Stimulated activated CD8-positive, alpha-beta memory T cell treated with anti-CD3 and anti-CD28 coated beads, Interleukin-4, amount 100 ng/mL, for 48 hours (primary cell): ENCODE measurements at regions not wholly inside any gene's neighbourhood (a gene's known extent, or its start where the extent isn't known, plus 50 kb on each side); places are given as distances from the start of the nearest gene placed in this dataset.

Source experiments
- DNase-seq: peaks from one replicate; pipeline ENCODE4 v3.0.0-alpha.2; 2020

DNA sequence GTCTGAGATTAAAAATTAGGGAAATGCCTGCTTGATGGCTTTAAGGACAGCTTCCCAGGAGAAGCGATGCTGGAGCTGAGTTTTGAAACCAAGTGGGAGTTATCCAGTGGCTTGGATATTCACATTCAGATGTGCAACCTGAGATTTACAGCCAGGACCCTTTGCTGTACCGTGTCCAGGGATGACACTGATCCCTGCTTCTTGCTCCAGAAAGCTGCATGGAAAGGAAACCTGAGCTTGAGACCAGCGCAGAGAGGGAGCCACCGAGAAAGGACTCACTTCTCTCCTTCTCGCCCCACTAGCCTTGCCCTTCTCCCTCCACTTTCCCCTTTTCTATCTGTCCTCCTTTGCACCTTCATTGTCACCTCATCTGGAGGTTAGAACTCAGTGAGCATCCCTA is 254.5 kb upstream of the PPARGC1A start:
- no peak for DNase-seq

DNA sequence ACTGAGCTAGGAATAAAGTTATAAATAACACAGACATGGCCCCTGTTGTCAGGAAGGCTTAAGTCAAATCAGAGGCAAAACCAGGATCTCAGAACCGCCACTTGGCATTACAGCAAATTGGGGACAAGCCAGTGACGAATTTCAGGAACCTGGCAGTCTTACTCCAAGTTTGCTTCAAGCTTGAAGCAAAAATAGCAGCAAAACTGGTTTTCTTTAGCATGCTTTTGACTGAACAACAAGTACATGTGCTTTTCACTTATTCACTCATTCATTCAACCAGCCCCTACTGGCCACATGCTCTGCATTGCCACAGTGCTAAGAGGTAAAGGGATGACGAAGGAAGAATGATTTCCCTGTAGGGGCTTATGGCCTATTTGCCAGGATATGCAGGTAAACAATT is 253.9 kb upstream of the PPARGC1A start:
- DNase-seq = no peak

DNA sequence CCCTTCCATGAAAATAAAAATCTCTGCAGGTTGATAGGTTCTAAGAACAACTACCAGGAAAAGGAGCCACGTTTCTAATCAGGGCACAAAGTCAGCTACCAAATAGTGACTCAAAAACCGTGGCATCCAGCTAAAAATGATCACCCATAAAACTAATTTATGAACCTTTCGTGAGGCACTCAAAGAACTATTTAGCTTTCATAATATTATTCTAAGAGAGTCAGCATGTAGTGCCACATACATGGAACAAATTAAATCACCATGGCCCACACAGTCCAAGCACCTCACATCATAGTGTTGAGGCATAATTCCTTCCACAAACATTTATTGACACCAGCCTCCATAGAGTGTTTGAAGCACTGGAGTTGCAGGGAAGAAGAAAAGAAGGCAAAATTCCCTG is 252.0 kb upstream of the PPARGC1A start:
- DNase-seq = no peak

DNA sequence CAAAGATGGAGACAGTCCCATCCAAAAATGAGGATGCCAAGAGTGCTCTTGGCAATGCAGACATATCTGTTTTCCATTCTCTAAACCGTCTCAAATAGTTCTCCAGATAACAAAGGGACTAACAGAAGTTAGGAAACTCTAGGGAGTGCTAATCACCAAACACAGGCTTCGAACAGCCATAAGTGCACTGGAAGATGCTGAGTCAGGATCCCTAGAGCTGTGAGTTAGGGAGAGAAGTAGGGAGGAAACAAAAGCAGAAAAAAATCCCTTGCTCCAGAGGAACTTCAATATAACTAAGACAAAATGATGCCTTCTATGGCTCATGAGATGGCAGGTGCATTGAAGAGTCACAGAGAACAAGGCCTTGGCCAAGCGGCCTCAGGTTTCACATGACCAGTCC is 251.0 kb upstream of the PPARGC1A start:
- no peak for DNase-seq

DNA sequence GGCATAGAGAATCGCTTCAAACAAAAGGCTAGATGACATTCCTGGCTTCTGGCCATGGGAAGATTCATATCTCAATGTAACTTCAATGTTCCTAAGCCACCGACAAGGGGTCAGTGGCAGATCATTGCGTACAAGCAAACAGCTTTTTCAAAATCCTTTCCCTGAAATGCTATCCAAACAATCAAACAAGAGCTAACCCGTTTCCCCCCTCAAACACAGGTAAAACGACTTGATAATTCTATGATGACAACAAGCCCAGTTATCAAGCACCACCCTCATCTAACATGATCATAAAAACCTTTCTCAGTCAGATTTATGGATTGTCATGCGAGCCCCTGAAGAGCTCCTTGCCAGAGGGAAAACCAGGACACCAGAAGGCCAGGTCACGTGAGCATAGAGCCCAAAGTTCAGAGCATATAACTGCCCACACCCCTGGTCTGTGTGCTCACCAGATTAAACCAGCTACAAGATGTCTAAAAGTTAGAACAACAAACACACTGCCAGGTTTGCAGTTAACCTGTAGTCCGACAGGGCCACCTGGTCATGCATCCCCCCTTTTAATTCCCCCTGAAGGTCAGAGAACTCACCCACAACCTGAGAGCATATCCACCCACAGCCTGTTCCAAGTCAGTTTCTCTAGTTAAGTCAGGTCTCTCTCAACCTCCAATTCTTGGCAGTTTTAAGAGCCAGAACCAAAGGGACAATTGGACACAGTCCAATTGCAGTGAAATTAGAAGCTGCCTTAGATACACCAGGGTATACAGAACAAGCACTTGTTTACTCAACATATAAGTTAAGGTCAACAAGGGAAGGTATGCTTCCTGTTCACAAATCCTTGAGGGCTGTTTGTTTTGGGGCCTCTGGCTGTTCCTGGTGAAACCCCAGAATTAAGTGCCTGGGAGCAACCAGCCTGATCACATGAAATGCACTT is 248.1 kb upstream of the PPARGC1A start:
- DNase-seq = no peak

DNA sequence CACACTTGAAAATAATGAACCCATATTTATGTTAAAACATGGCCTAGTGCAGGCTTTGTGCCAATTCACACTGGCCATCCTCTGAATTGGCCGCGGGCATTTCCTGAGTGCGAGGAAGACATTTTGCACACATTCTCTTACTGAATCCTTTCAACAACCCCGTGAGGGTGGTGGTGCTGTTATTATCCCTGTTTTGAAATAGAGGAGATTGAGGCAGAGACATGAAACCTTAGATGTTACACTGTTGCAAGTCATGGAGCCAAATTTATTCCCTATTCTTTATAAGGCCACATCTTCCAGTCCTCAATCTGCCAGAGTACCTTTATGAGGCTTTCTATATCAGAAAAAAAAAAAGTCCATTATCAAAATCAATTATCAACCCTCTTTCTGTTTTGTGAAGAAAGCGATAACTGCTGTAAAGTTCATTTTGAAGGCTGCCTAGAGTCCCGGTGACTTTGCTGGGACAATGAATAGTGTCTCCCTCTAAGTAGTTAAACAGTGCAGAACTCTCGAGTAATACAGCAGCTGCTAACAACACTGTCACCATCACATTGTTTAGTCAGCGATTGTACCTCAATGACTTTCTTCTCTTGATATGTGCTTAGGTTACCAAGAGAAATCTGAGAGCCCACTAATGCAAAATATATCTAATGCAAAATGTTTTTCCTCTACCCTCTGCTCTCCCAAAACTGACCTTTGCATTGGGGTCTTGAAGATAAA is 242.3 kb upstream of the PPARGC1A start:
- DNase-seq = no peak

DNA sequence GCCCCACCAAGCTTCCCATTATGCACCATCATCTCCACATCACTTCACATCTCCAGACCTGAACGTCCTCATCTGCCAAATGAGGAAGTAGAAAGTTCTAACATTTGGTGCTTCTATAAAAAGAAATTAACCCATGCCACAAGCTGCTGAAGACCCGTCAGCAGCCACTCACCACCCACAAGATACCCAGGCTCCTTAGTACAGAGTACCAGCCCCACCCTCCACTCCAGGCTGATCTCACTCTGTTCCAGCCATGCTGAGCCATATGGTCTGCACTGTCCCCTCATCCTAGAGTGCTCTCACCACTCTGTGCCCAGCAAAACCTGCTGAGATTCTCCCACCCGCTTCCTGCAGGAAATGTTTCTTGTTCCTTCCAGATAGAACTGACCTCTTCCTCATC is 240.8 kb upstream of the PPARGC1A start:
- no peak for DNase-seq

DNA sequence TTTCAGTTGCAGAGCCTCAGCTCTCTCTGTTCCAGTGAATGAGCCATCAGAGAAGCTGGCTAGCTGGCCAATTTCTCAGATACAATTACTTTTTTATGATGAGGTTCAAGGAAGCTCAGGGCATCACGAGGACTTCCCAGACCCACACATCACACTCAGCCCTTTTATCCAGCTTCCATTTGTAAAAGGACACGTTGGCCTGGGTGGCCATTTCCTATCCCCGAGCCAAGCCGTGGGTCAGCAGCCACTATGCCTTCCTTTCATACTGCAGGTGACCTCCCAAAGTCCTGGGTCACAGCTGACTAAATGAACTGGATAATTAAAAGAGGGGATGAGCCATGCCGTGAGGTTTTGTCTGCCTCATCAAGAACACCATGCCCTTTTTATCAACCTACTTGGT is 236.9 kb upstream of the PPARGC1A start:
- no peak for DNase-seq

DNA sequence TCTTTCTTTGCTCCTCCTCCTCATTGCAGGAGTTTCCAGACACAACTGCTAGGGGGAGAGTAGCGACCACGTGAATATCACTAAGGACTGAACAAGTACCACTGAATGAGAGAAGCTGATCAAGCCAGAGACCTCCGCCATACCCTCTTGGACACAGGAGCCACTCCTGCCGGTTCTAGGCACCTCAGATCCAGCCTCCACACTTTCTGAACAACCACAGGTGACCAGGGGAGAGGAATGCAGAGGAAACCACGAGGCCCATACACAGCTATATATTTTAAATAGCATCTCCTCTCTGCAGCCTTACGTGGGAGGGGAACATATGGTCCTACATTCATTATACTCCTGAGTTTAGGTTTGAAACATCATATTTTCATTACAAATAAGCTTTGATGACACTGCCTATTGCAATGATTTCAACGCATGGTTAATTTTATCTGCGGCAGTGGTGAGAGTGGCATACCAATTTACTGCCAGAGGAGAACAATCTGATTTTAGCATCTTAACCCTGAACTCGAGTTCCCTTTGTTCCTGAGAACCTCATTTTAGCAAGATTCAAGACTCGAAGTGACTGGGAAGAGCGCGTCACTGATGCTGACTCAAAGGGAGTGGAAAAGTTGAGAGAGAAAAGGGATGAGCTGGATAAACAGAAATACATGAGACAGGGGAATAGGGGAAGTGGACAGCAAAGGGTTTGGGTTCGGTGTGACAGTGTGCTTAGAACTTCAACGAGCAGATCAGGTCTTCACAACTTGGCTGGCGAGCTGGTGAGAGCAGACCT is 231.7 kb upstream of the PPARGC1A start:
- no peak for DNase-seq

DNA sequence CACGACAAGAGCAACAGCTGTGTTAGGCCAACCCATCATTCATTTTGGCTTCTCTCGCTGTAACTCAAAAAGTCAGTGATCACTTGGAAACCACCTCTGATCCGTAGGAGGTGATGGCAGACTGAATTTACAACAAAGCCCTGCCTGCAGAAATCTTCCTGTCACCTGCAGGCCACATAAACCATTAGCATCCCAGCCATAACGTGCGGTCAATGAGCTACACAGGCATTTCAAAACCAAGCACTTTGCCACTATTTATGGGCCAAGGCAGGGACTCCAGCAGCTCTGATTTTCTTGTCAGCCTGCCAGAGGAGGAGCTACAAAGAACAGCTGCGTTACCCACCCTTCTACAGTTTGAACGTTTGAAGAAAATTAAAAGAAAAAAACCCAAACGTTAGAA is 228.1 kb upstream of the PPARGC1A start:
- no peak for DNase-seq

DNA sequence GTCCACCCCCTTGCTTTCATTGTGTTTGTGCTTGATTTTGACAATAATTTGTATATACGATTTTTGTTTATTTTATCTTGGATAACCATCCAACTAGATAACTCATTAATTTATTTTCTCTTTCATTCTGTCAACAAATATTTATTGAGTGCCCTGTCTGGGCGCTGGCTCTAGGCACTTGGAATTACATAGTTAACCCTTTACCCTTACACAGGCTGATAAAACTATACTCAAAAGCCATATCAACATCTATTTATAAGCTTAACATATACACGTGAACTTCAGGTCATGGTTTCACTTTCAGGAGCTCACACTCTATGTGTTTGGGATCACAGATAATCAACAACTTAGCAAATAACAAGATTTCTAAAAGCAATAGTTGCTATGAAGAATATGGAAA is 226.3 kb upstream of the PPARGC1A start:
- DNase-seq = no peak

DNA sequence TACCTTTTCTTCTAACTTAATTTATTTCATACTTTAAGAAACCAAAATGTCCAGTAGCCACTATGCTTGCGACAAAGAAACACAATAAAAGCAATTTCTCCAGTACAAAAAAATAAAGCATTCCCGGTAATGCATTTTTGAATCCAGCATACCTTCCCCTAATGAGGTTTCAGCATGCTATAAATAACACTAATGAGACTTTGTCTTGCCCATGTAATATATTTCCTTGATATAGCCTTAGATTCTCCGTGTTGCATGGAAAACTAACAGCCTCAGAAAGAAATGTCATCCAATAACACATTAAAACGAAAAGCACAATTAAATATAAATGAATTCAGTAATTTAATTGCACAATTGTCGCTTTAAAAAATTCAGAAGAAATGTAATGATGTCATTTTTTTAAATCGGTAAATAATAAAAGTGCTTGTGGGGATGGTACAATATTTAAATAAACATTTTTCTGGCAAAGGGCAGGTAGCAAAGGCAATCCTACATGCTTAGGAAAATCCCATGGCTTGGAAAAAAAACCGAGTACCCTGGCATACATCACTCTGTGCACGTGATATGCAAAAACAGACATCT is 225.2 kb upstream of the PPARGC1A start:
- DNase-seq = no peak

DNA sequence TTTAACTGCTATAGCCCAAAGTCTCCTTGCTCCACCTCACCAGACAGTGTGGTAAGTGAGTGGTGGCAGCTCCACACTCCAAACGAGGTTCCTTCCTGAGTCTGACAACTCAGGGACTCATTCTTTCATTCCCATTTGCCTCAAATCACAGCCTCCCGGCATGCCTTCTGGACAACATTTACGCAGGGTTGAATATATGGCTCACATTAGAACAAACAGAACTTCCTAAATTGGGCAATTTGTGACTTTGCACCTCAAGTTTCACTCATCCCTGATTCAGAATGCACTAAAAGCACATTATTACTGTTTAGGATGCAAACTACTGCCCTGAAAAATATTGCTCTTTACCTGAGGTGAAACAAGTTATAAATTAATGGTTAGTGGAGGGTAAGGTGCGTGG is 224.6 kb upstream of the PPARGC1A start:
- no peak for DNase-seq

DNA sequence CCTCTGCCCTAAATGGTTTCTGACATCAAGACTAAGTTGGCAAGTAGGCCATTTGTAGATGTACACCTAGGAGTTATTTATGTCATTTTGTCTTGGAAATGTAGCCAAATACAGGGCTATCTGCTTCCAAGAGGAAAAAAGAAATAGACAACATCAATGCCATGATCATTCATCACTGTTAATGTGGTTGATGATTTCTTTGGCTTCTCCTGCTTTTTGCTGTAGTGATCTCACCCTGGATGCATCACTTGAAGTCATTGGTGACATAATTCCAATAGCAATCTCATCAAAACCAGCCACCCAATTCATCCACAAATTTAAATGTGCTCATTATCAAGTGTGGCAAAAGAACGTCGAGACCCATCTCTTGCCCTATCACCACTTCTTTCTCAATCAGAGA is 222.6 kb upstream of the PPARGC1A start:
- DNase-seq = no peak

DNA sequence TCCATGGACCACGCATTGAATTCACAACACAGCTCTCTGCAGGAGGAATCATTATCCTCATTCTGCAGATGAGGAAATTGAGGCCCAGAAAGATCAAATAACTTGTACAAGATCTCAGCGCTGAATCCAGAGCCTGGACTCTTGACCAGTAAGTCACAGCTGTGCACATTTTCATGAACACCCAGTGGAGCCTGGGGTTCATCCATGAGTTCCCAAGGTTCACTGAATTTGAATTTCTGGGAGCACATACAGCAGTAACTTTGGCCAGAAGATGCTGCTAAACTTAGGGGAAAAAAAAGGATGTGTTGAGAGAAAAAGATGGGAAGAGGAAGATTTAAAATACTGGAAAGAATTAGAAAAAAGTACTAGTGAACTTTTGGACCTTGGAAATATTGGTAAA is 218.7 kb upstream of the PPARGC1A start:
- DNase-seq = no peak

DNA sequence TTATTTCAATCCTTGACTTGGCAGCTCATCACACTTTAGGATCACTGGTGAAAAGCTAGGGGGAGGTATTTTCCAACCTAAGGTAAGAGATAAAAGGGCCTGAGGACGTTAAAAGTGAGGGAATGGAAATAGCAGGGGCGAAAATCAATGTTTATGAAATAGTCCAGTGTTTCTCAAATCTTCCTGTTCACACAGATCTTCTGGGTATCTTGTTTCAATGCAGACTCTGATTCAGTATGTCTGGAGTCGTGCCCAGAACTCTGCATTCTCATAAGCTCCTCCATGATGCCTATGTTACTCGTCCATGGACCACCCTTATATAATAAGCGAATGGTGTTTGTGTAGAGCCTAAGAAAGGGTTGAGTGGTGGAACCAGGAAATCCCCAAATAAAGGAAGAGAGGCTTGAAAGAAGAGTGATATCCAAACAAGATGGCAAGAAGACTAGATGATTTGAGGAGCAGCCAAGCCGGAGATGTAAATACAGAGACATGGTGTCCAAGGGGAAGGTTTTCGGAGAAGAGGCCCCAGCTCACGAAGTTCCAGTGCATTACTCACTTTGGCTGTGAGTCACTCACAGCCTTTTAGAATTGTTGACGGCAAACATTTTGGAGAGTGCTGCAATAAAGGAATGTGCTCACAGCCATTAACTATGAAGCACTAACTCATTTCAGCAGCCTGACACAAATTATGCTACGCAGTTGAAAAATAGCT is 215.6 kb upstream of the PPARGC1A start:
- no peak for DNase-seq

DNA sequence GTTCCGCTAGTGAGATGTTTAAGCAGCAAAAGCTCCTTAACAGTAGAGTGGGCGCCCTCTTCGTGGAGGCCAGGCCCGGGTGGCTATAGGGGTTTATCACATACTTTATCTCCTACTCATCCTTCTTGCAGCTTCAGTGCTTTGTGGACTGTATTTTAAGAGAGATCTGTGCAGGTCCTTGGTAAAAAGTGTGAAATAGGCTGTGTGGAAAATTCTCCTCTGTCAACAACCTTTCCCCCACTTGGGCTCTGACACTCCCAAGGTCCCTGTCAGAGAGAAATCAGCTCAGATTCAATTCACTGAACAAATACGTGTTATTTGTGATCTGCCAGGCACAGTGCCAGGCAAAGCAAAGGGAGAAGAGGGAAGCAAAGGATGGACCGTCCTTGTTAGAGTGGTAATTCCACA is 214.3 kb upstream of the PPARGC1A start:
- DNase-seq = no peak

DNA sequence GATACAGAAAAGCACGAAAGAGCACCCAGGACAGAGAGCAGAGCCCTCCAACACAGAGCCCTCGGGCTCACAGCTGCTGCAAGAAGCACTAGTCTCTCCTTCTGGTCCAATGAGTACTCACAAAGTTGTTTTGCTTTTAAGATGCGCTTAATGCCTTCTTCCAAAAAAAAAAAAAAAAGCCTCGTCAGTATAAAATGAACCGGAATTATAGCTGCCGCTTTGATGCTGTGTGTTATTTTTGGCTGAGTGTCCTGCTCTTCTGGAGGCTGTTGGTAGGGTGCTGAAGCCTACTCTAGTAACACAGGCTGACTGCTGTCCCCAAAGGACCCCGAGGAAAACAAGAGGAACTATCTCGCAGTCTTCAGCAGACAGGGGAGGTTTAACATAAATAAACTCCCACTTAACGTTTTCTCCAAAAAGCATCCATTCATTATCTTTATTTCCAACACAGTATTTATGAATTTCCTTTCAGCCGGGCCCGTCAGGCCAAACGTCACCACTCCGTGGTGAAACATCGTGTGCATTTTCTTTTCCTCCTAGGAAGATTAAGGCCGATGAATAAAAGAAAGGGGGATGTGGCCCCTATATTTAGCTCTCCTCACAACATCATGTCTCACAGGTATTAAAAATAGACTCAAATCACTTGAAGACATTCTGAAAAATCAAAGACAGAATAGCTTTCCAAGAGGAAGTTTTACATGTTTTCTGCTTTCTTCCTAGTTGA is 213.7 kb upstream of the PPARGC1A start:
- no peak for DNase-seq

DNA sequence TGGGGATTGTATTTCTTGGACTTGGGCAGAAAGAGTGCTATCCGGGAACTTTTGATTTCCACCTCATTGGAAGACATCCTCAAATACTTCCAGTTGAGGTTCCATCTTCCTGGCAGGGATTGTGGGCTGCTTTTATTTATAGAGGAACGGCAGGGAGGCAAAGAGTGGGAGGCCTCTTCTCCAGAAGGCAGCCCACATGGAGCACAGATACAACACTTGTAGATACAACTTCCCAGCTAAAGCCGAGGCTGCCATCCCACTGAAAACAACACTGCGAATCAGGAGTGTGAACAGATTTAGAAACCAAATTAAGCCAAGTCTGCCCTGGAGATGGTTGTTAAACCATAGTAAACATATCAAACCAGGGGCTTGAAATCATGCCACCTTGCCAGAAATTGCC is 212.8 kb upstream of the PPARGC1A start:
- no peak for DNase-seq

DNA sequence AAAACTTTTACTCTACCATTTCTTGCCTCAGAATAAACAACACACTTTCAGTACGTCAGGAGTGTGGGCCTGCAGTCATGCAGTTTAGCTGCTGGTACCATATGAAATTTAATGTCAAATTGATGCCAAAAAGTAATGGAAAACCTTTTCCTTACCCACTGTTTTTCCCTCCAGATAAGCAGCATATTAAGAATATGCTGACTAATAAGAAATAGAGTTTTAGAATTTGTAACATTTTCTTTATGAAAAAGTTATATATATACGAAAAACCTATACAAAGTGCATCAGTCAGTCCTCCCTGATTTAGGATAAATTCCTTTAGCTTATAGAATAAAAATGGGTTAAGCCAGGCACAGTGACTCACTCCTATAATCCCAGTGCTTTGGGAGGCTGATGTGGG is 206.8 kb upstream of the PPARGC1A start:
- no peak for DNase-seq

DNA sequence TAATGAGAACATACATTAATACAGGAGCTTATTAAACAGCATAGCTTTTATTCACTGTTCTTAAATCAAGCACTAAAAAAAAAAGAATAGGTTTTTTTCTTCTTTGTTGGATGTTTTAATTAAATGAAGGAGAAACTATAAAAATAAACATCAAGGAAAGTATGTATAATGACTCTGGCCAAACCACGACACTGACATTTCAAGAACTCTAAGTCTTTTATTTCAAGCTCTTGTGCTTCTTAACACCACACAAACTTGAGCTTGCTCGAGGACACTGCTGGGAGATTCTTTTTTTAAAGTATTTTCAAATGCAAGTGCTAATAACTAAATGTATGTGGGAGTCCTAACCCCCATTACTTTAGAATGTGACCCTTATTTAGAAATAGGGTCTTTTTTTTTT is 204.9 kb upstream of the PPARGC1A start:
- no peak for DNase-seq

DNA sequence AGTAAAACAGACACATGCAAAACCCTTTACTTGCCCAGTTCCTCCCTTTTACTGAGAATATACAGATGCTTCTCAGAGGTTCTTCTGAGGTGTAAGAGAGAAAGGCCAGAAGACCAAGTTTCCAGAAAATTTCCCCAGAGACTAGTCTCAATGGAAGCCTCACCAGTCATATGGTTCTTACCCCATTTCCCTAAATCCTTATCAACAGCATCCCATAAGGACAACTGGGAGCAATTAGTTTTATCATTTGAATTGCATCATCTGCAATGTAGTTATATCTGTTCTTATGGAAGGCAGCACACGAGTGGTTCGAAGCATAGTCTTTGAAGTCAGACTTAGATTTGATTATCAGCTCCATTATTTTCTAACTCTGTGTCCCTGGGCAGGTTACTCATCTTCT is 203.6 kb upstream of the PPARGC1A start:
- no peak for DNase-seq
